ENCODE measurements at regions not wholly inside any gene's neighbourhood (a gene's known extent, or its start where the extent isn't known, plus 50 kb on each side); places are given as distances from the start of the nearest gene placed in this dataset.
"Not testable (repeated sequence)": the region's sequence is repeated elsewhere in the genome, so short reads cannot be mapped to it uniquely, and the experiment has no call there.

DNA sequence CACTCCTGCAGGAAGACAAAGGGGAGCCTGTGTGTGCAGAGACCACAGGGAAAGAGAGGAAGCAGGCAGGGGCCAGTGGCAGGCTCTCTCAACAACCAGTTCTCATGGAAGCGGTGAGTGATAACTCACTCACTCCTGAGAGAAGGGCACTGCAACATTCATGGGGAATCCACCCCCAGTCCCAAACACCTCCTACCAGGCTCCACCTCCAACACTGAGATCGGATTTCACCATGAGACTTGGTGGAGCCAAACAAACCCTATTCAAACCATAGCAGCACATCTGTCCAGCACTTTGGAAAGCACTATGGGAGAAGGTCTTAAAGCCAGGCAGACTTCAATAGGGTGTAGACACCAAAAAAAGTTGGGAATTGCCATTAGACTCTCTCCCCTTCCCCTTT, 345.7 kb upstream of the SPRED2 start:
- ATAC-seq (no peak), DNase-seq (no peak)
- Mint-ChIP-seq H3K27ac (no peak overlapping the region), H3K27me3 (peaks cover 2% of the 10 kb centered on the region), H3K36me3 (ENCODE audit: low read depth) (no peaks in the 10 kb centered on the region), H3K4me3 (no peak overlapping the region), H3K4me1 (no peaks in the 10 kb centered on the region), H3K9me3 (peaks cover 4% of the 10 kb centered on the region)

DNA sequence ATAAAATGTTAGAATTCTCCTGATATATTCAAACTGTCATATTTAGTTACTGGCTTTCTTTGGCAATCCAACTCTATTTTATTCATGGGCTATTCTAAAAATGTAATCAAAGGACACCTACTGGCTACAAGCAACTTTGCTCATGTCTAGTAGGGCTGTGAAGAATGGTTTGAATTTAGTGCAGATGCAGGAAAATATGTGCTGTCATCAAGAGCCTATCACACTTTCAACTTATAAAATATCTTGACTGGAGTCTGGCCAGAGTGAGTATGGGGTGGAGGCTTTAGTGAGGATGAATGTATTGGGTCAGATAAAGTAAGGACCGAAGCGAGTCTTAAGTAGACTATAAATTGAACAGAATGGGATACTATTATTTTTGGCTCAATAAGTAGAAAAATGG, 343.4 kb upstream of the SPRED2 start:
- Mint-ChIP-seq H3K27me3 (peaks cover 2% of the 10 kb centered on the region), H3K9me3 (peaks cover 4% of the 10 kb centered on the region), H3K36me3 (ENCODE audit: low read depth) (no peaks in the 10 kb centered on the region), H3K4me3 (no peak overlapping the region), H3K4me1 (no peaks in the 10 kb centered on the region), H3K27ac (no peak overlapping the region)
- ATAC-seq (no peak), DNase-seq (no peak)

DNA sequence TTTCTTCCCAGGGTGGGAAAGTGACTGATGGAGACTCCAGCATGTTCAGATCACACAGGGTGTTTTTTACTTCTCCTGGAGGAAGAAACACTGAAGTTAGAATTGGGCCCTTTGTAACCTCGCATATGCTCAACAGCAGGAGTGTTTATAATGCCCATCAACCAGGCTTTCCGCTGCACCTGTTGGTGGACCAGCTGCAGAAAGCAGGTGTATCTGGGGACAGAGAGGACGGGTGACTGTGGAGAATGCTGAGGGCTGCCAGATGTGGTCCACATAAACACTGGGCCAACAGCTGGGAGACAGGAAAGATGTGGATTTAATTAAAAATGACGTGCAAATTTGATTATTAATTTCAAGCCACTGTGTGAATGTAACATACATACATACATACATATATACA, 335.5 kb upstream of the SPRED2 start:
- Mint-ChIP-seq H3K4me1 (no peaks in the 10 kb centered on the region), H3K4me3 (no peak overlapping the region), H3K27me3 (no peaks in the 10 kb centered on the region), H3K36me3 (ENCODE audit: low read depth) (no peaks in the 10 kb centered on the region), H3K9me3 (peaks cover 5% of the 10 kb centered on the region), H3K27ac (no peak overlapping the region)
- no peak for ATAC-seq
- DNase-seq: no peak

- Mint-ChIP-seq H3K27ac (no peak overlapping the region), H3K4me3 (no peak overlapping the region), H3K27me3 (no peaks in the 10 kb centered on the region), H3K9me3 (peaks cover 5% of the 10 kb centered on the region), H3K4me1 (no peaks in the 10 kb centered on the region), H3K36me3 (ENCODE audit: low read depth) (no peaks in the 10 kb centered on the region)
- ATAC-seq (no peak), DNase-seq (no peak)
These were observed 334.4 kb upstream of the SPRED2 start for GRCh38 chr2:65766768-65767267.

DNA sequence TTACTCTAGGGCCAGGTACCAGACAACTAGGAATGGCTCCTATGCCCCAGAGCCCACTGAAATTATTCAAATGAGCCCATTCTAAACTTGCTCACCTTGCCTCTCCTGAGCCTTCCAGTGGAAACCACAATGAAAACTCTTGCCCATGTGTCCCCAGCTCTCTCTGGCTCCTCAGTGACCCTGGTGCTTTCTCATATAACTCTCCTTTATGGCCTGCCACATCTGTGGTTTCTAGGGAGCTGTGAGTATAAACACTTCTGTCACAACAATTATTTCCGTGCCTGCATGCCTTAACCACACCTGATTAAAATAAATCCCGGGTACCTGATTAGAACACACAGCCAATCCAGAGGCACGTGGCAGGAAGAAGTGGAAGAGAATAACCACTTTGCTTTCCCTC, 333.0 kb upstream of the SPRED2 start:
- peaks cover 5% of the 10 kb centered on the region for H3K9me3 Mint-ChIP-seq
- no peak overlapping the region for H3K4me3 Mint-ChIP-seq
- no peaks in the 10 kb centered on the region for H3K4me1 Mint-ChIP-seq
- DNase-seq: no peak
- H3K27me3 Mint-ChIP-seq: peaks cover 2% of the 10 kb centered on the region
- ATAC-seq: no peak
- no peak overlapping the region for H3K27ac Mint-ChIP-seq
- H3K36me3 Mint-ChIP-seq (ENCODE audit: low read depth): no peaks in the 10 kb centered on the region

DNA sequence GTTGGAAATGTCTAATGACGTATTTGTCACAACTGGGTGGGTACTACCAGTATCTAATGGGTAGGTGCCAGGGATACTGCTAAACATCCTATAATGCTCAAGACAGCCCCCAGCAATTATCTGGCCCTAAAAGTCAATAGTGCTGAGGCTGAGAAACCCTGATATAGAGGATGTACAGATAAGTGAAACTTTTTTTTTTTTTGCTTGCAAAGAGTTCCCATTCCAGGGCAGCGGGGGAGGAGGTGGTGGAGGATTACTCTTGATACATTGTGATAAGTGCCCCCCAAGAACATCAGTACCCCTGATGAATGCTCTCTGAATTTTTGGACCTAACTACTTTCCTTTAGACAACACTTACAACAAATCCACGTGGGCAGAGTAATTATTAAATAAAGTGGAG, 329.7 kb upstream of the SPRED2 start:
- Mint-ChIP-seq H3K27ac (no peak overlapping the region), H3K4me1 (no peaks in the 10 kb centered on the region), H3K27me3 (peaks cover 5% of the 10 kb centered on the region), H3K36me3 (ENCODE audit: low read depth) (no peaks in the 10 kb centered on the region), H3K9me3 (peaks cover 9% of the 10 kb centered on the region), H3K4me3 (no peak overlapping the region)
- ATAC-seq (no peak), DNase-seq (no peak)

DNA sequence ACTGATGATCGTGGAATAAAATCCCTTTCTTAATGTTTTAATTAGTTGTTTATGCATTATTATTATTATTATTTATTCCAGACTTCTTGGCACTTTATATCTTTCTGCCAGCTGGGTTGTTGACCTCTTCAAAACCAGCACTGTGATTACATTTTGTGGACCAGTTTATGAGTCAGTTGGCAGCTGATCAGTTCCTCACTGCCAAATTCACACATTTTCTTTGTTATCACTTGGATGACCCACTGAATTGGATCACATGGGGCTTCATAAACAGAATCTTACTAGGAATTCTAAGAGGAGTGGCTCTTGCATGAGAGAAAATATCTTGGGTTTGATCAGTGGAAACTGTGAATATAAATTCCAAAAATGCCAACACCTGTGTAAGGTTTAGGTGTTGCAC, 321.8 kb upstream of the SPRED2 start:
- H3K36me3 Mint-ChIP-seq (ENCODE audit: low read depth): no peaks in the 10 kb centered on the region
- no peaks in the 10 kb centered on the region for H3K27me3 Mint-ChIP-seq
- peaks cover 15% of the 10 kb centered on the region for H3K9me3 Mint-ChIP-seq
- no peak overlapping the region for H3K27ac Mint-ChIP-seq
- H3K4me3 Mint-ChIP-seq: no peak overlapping the region
- no peaks in the 10 kb centered on the region for H3K4me1 Mint-ChIP-seq
- ATAC-seq: no peak
- no peak for DNase-seq

DNA sequence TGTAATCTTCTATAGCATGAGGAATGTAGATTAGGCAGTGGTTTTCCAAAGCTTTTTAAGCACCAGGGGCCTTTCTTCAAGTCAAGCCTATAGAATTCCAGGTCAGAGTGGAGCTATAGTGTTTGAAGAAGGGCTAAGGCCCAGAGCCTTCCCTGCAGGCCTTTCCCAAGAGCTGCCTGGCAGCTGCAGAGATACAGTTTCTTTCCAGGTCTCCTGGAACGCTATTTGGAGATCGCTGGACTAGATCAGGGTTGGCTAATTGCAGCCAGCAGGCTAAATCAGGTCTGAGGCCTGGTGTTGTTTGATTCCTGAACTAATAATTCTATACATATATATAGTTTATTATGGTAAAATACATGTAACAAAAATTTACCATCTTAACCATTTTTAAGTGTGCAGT, 319.0 kb upstream of the SPRED2 start:
- Mint-ChIP-seq H3K27ac (no peak overlapping the region), H3K36me3 (ENCODE audit: low read depth) (no peaks in the 10 kb centered on the region), H3K9me3 (peaks cover 4% of the 10 kb centered on the region), H3K4me1 (no peaks in the 10 kb centered on the region), H3K4me3 (no peak overlapping the region), H3K27me3 (no peaks in the 10 kb centered on the region)
- DNase-seq (no peak), ATAC-seq (no peak)

DNA sequence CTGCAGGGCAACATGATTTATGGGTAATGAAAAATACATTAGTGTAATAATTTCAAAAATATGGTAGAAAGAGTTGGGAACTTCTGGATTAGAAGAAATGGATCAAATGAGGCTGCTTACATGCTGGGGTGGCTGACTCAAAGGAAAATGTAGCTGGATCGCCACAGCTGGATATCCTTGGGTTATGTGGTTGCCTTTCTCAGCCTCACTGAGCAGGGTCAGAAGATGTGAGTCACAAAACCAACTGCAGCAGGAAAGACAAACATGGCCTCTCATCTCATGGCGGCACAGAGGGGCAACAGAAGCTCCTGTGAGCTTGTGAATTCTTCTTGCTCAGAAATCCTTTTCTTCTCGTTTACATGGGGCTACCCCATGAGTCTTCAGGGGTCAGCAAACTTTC, 317.1 kb upstream of the SPRED2 start:
- no peaks in the 10 kb centered on the region for H3K27me3 Mint-ChIP-seq
- DNase-seq (no peak), ATAC-seq (no peak)
- no peaks in the 10 kb centered on the region for H3K4me1 Mint-ChIP-seq
- peaks cover under 1% of the 10 kb centered on the region for H3K9me3 Mint-ChIP-seq
- H3K4me3 Mint-ChIP-seq: no peak overlapping the region
- no peaks in the 10 kb centered on the region for H3K36me3 Mint-ChIP-seq (ENCODE audit: low read depth)
- no peak overlapping the region for H3K27ac Mint-ChIP-seq

- H3K9me3 Mint-ChIP-seq; DNase-seq; ATAC-seq; H3K36me3 Mint-ChIP-seq (ENCODE audit: low read depth); H3K4me3 Mint-ChIP-seq; H3K27me3 Mint-ChIP-seq; H3K27ac Mint-ChIP-seq; H3K4me1 Mint-ChIP-seq: not testable (repeated sequence)
These were observed 315.5 kb upstream of the SPRED2 start for GRCh38 chr2:65747875-65748274.

DNA sequence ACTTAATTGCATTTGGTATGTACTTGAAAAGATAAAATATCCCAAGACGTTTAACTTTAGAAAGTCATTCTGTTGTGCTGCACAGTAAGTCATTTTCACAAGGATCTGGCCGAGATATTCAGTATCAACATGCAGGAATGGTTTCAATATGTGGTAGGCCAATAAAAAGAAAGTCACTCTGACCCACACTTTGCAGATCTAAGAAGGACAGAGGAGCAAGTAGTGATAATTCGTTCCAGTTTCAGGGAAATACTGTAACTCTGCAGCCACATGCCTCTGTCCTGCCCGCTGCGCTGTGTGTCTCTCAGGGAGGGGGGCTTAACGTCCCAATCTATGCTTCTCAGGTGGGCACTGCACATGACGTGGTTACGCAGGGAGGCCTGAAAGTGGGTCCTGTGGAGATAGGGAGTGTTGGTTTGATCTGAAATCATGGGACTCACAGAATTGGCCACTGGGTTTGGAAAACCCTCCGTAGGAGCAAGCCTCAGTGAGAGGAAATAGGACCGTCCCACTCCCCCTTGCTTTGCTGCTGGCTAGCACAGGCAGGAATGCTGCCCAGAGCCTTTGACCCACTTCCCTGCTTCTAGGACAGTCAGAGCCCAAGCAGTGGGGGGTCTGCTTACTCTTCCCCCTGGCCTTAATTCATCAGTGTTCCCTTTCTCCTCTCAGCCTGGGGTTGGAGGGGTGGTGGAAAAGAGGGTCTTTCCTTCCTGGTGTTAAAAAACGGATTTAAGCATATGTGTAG, 314.7 kb upstream of the SPRED2 start:
- H3K27ac Mint-ChIP-seq: no peak overlapping the region
- H3K9me3 Mint-ChIP-seq: no peaks in the 10 kb centered on the region
- DNase-seq: no peak
- no peak for ATAC-seq
- H3K27me3 Mint-ChIP-seq: no peaks in the 10 kb centered on the region
- H3K4me1 Mint-ChIP-seq: no peaks in the 10 kb centered on the region
- no peak overlapping the region for H3K4me3 Mint-ChIP-seq
- no peaks in the 10 kb centered on the region for H3K36me3 Mint-ChIP-seq (ENCODE audit: low read depth)

GRCh38 chr2:65744477-65745200, 312.2 kb upstream of the SPRED2 start:
- Mint-ChIP-seq H3K9me3 (no peaks in the 10 kb centered on the region), H3K36me3 (ENCODE audit: low read depth) (no peaks in the 10 kb centered on the region), H3K27me3 (peaks cover 4% of the 10 kb centered on the region), H3K4me3 (no peak overlapping the region), H3K4me1 (no peaks in the 10 kb centered on the region), H3K27ac (no peak overlapping the region)
- ATAC-seq: no peak
- no peak for DNase-seq

- H3K27me3 Mint-ChIP-seq: peaks cover 4% of the 10 kb centered on the region
- no peaks in the 10 kb centered on the region for H3K36me3 Mint-ChIP-seq (ENCODE audit: low read depth)
- DNase-seq (no peak), ATAC-seq (no peak)
- H3K4me1 Mint-ChIP-seq: no peaks in the 10 kb centered on the region
- no peak overlapping the region for H3K27ac Mint-ChIP-seq
- H3K4me3 Mint-ChIP-seq: no peak overlapping the region
- H3K9me3 Mint-ChIP-seq: no peaks in the 10 kb centered on the region
These were observed 310.6 kb upstream of the SPRED2 start for GRCh38 chr2:65742977-65743376.

GRCh38 chr2:65739927-65740326, 307.5 kb upstream of the SPRED2 start:
- no peak for ATAC-seq
- Mint-ChIP-seq H3K9me3 (no peaks in the 10 kb centered on the region), H3K4me1 (no peaks in the 10 kb centered on the region), H3K36me3 (ENCODE audit: low read depth) (no peaks in the 10 kb centered on the region), H3K27ac (no peak overlapping the region), H3K4me3 (no peak overlapping the region), H3K27me3 (peaks cover 4% of the 10 kb centered on the region)
- no peak for DNase-seq

GRCh38 chr2:65737452-65738011, 305.1 kb upstream of the SPRED2 start:
- no peaks in the 10 kb centered on the region for H3K4me1 Mint-ChIP-seq
- no peaks in the 10 kb centered on the region for H3K36me3 Mint-ChIP-seq (ENCODE audit: low read depth)
- peaks cover 4% of the 10 kb centered on the region for H3K27me3 Mint-ChIP-seq
- no peak overlapping the region for H3K4me3 Mint-ChIP-seq
- ATAC-seq (no peak), DNase-seq (no peak)
- no peak overlapping the region for H3K27ac Mint-ChIP-seq
- H3K9me3 Mint-ChIP-seq: no peaks in the 10 kb centered on the region

All from activated naive CD8-positive, alpha-beta T cell treated with anti-CD3 and anti-CD28 coated beads, Interleukin-2, amount 50 U/mL, for 24 hours (primary cell).